Urinary bladder (tissue), 3 donors: ENCODE measurements at regions not wholly inside any gene's neighbourhood (a gene's known extent, or its start where the extent isn't known, plus 50 kb on each side); places are given as distances from the start of the nearest gene placed in this dataset.
"Not testable (repeated sequence)": the region's sequence is repeated elsewhere in the genome, so short reads cannot be mapped to it uniquely, and the experiment has no call there.

Source experiments
- DNase-seq: peaks from one replicate; pipeline ENCODE4 v3.0.0-alpha.2; 2015; ENCODE audit errors: extremely low spot score
- H3K27ac ChIP-seq: one replicate; pipeline ENCODE4 v1.5.1; 2013; ENCODE audit warnings: low read depth, mild to moderate bottlenecking, moderate library complexity
- H3K36me3 ChIP-seq: one replicate; pipeline ENCODE4 v1.6.1; 2013; ENCODE audit warnings: mild to moderate bottlenecking, moderate library complexity; ENCODE audit not compliant: insufficient read depth
- H3K4me1 ChIP-seq: one replicate; pipeline ENCODE4 v1.6.1; 2013; ENCODE audit warnings: mild to moderate bottlenecking, moderate library complexity; ENCODE audit not compliant: insufficient read depth
- H3K4me3 ChIP-seq: one replicate; pipeline ENCODE4 v1.5.1; 2013; ENCODE audit warnings: low read depth, low read length
- WGBS: extraction: QIAGEN DNeasy Blood & Tissue Kit; methylation state at CpG from one replicate; pipeline ENCODE4 v1.1.7; 2013; 5-methylcytosine and 5-hydroxymethylcytosine counted together
- donor health status: healthy with polysubstance abuse.
- donor health status: healthy.

GRCh38 chr13:54110597-54110996 is 1082.0 kb downstream of the OLFM4 start:
- no peaks in the 10 kb centered on the region for H3K4me1 ChIP-seq
- H3K36me3 ChIP-seq: no peaks in the 10 kb centered on the region
- no peak for DNase-seq
- H3K27ac ChIP-seq: no peak overlapping the region
- no peak overlapping the region for H3K4me3 ChIP-seq

GRCh38 chr13:54124700-54125099 is 1096.1 kb downstream of the OLFM4 start:
- no peaks in the 10 kb centered on the region for H3K36me3 ChIP-seq
- H3K27ac ChIP-seq: no peak overlapping the region
- no peak overlapping the region for H3K4me3 ChIP-seq
- WGBS: 70% methylated on average over 3 of the region's 3 CpGs
- no peak for DNase-seq
- H3K4me1 ChIP-seq: no peaks in the 10 kb centered on the region

GRCh38 chr13:54130931-54131330 is 1102.3 kb downstream of the OLFM4 start:
- not testable (repeated sequence) for DNase-seq, H3K36me3 ChIP-seq, H3K4me3 ChIP-seq, H3K27ac ChIP-seq, H3K4me1 ChIP-seq
- WGBS: 82% methylated on average over 9 of the region's 9 CpGs

GRCh38 chr13:54131433-54131832 is 1102.8 kb downstream of the OLFM4 start:
- DNase-seq, H3K27ac ChIP-seq, H3K4me1 ChIP-seq, H3K36me3 ChIP-seq, H3K4me3 ChIP-seq: not testable (repeated sequence)
- WGBS: 71% methylated on average over 3 of the region's 3 CpGs

- not testable (repeated sequence) for H3K27ac ChIP-seq, DNase-seq, H3K4me1 ChIP-seq, H3K36me3 ChIP-seq, H3K4me3 ChIP-seq
- WGBS: 93% methylated on average over 12 of the region's 12 CpGs
These were observed 1103.5 kb downstream of the OLFM4 start for GRCh38 chr13:54132127-54132526.

GRCh38 chr13:54132720-54133119 is 1104.1 kb downstream of the OLFM4 start:
- not testable (repeated sequence) for DNase-seq, H3K4me1 ChIP-seq, H3K27ac ChIP-seq, H3K36me3 ChIP-seq, H3K4me3 ChIP-seq
- WGBS: 87% methylated on average over 9 of the region's 9 CpGs

GRCh38 chr13:54133746-54134145 is 1105.1 kb downstream of the OLFM4 start:
- DNase-seq: peak; percentile 5
- Histone ChIP-seq H3K36me3 (no peaks in the 10 kb centered on the region), H3K4me3 (no peak overlapping the region), H3K27ac (no peak overlapping the region), H3K4me1 (no peaks in the 10 kb centered on the region)
- WGBS: 26% methylated on average over 6 of the region's 6 CpGs

- H3K4me1 ChIP-seq: no peaks in the 10 kb centered on the region
- H3K4me3 ChIP-seq: no peak overlapping the region
- H3K36me3 ChIP-seq: no peaks in the 10 kb centered on the region
- WGBS: 73% methylated on average over 3 of the region's 3 CpGs
- DNase-seq: no peak
- no peak overlapping the region for H3K27ac ChIP-seq
These were observed 1116.2 kb downstream of the OLFM4 start for GRCh38 chr13:54144828-54145227.

- Histone ChIP-seq H3K4me3 (no peak overlapping the region), H3K4me1 (no peaks in the 10 kb centered on the region), H3K36me3 (no peaks in the 10 kb centered on the region), H3K27ac (no peak overlapping the region)
- DNase-seq: no peak
- WGBS: 92% methylated on average over 3 of the region's 3 CpGs
These were observed 1122.2 kb downstream of the OLFM4 start for GRCh38 chr13:54150851-54151250.

- DNase-seq: no peak
- Histone ChIP-seq H3K27ac (no peak overlapping the region), H3K36me3 (no peaks in the 10 kb centered on the region), H3K4me1 (no peaks in the 10 kb centered on the region), H3K4me3 (no peak overlapping the region)
- 79% methylated on average over 1 of the region's 1 CpG for WGBS
These were observed 1133.5 kb downstream of the OLFM4 start for GRCh38 chr13:54162069-54162468.

- Histone ChIP-seq H3K4me3 (no peak overlapping the region), H3K36me3 (no peaks in the 10 kb centered on the region), H3K4me1 (no peaks in the 10 kb centered on the region), H3K27ac (no peak overlapping the region)
- no peak for DNase-seq
- 51% methylated on average over 7 of the region's 7 CpGs for WGBS
These were observed 1137.1 kb downstream of the OLFM4 start for GRCh38 chr13:54165581-54166215.

GRCh38 chr13:54173996-54174395 is 1145.4 kb downstream of the OLFM4 start:
- H3K4me1 ChIP-seq: no peaks in the 10 kb centered on the region
- no peak overlapping the region for H3K27ac ChIP-seq
- no peaks in the 10 kb centered on the region for H3K36me3 ChIP-seq
- H3K4me3 ChIP-seq: no peak overlapping the region
- no peak for DNase-seq

- no peak overlapping the region for H3K4me3 ChIP-seq
- no peak overlapping the region for H3K27ac ChIP-seq
- WGBS: 49% methylated on average over 1 of the region's 1 CpG
- no peaks in the 10 kb centered on the region for H3K36me3 ChIP-seq
- H3K4me1 ChIP-seq: no peaks in the 10 kb centered on the region
- no peak for DNase-seq
These were observed 1146.9 kb downstream of the OLFM4 start for GRCh38 chr13:54175466-54175865.

GRCh38 chr13:54177466-54177865 is 1148.9 kb downstream of the OLFM4 start:
- H3K27ac ChIP-seq: no peak overlapping the region
- DNase-seq: no peak
- no peaks in the 10 kb centered on the region for H3K36me3 ChIP-seq
- WGBS: 21% methylated on average over 3 of the region's 3 CpGs
- no peak overlapping the region for H3K4me3 ChIP-seq
- no peaks in the 10 kb centered on the region for H3K4me1 ChIP-seq

- Histone ChIP-seq H3K36me3 (no peaks in the 10 kb centered on the region), H3K4me1 (no peaks in the 10 kb centered on the region), H3K4me3 (no peak overlapping the region), H3K27ac (no peak overlapping the region)
- 63% methylated on average over 1 of the region's 1 CpG for WGBS
- DNase-seq: no peak
These were observed 1154.6 kb downstream of the OLFM4 start for GRCh38 chr13:54183166-54183565.
